ENCODE measurements at regions not wholly inside any gene's neighbourhood (a gene's known extent, or its start where the extent isn't known, plus 50 kb on each side); places are given as distances from the start of the nearest gene placed in this dataset.

DNA sequence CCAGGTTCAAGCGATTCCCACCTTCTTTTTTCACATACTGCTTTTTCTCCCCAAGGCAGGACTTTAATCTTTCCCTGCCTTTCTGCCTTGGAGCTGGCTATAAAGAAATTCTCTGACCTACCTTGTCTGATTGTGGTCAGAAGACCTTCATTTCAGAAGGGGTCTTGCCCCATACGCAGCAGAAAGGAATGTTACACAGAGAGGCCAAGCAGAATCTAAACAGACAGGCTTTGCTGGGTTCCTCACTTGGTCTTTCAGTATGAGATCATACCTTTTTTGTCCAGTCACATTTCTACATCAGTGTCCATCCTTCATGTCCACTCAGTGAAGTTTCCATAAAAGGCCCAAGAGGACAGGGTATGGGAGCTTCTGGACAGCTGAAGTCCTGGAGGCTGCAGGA, 108.3 kb upstream of the RBPJ start:
- TF ChIP-seq, protein P1, sequence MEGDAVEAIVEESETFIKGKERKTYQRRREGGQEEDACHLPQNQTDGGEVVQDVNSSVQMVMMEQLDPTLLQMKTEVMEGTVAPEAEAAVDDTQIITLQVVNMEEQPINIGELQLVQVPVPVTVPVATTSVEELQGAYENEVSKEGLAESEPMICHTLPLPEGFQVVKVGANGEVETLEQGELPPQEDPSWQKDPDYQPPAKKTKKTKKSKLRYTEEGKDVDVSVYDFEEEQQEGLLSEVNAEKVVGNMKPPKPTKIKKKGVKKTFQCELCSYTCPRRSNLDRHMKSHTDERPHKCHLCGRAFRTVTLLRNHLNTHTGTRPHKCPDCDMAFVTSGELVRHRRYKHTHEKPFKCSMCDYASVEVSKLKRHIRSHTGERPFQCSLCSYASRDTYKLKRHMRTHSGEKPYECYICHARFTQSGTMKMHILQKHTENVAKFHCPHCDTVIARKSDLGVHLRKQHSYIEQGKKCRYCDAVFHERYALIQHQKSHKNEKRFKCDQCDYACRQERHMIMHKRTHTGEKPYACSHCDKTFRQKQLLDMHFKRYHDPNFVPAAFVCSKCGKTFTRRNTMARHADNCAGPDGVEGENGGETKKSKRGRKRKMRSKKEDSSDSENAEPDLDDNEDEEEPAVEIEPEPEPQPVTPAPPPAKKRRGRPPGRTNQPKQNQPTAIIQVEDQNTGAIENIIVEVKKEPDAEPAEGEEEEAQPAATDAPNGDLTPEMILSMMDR (IDR thresholded peaks at IDR 0.05) = no peak
- TF ChIP-seq POLR2A (IDR thresholded peaks at IDR 0.05; ENCODE audit: low read length) (no peak), HOXB13 (CRISPR knock-in tag; IDR thresholded peaks at IDR 0.05; ENCODE audit: low read depth) (no peak), KDM5A (IDR thresholded peaks at IDR 0.05) (no peak), KDM1A (IDR thresholded peaks at IDR 0.05; ENCODE audit: low read depth) (no peak), SMC3 (IDR thresholded peaks at IDR 0.05) (no peak)
- TF ChIP-seq, protein P2, sequence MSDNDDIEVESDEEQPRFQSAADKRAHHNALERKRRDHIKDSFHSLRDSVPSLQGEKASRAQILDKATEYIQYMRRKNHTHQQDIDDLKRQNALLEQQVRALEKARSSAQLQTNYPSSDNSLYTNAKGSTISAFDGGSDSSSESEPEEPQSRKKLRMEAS (IDR thresholded peaks at IDR 0.05) = no peak
- TF ChIP-seq, protein P3, sequence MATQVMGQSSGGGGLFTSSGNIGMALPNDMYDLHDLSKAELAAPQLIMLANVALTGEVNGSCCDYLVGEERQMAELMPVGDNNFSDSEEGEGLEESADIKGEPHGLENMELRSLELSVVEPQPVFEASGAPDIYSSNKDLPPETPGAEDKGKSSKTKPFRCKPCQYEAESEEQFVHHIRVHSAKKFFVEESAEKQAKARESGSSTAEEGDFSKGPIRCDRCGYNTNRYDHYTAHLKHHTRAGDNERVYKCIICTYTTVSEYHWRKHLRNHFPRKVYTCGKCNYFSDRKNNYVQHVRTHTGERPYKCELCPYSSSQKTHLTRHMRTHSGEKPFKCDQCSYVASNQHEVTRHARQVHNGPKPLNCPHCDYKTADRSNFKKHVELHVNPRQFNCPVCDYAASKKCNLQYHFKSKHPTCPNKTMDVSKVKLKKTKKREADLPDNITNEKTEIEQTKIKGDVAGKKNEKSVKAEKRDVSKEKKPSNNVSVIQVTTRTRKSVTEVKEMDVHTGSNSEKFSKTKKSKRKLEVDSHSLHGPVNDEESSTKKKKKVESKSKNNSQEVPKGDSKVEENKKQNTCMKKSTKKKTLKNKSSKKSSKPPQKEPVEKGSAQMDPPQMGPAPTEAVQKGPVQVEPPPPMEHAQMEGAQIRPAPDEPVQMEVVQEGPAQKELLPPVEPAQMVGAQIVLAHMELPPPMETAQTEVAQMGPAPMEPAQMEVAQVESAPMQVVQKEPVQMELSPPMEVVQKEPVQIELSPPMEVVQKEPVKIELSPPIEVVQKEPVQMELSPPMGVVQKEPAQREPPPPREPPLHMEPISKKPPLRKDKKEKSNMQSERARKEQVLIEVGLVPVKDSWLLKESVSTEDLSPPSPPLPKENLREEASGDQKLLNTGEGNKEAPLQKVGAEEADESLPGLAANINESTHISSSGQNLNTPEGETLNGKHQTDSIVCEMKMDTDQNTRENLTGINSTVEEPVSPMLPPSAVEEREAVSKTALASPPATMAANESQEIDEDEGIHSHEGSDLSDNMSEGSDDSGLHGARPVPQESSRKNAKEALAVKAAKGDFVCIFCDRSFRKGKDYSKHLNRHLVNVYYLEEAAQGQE (IDR thresholded peaks at IDR 0.05) = no peak
